ENCODE measurements at regions not wholly inside any gene's neighbourhood (a gene's known extent, or its start where the extent isn't known, plus 50 kb on each side); places are given as distances from the start of the nearest gene placed in this dataset.

GRCh38 chr1:193463326-193463932 lies 277.0 kb upstream of the B3GALT2 start:
- Histone ChIP-seq H3K4me2 (ENCODE audit: insufficient read depth, low read length) (no peak overlapping the region), H3K27ac (ENCODE audit: insufficient read depth, low read depth, low read length) (no peak overlapping the region), H3K9me1 (replicated peaks; ENCODE audit: control insufficient read depth, extremely low read depth, insufficient read depth, low read length) (no peaks in the 10 kb centered on the region), H3K36me3 (ENCODE audit: control insufficient read depth in 2 of 2, extremely low read depth in 1 of 2, insufficient read depth in 2 of 2, low read length in 2 of 2) (no peaks in the 10 kb centered on the region), H3K27me3 (ENCODE audit: control insufficient read depth in 2 of 2, insufficient read depth in 2 of 2, low read length in 2 of 2) (no peaks in the 10 kb centered on the region), H3K9me3 (replicated peaks; ENCODE audit: control insufficient read depth, insufficient read depth, low read length) (no peaks in the 10 kb centered on the region), H3K79me2 (ENCODE audit: control insufficient read depth, insufficient read depth, low read length) (no peaks in the 10 kb centered on the region), H3K4me3 (replicated peaks in 1 of 3; ENCODE audit: insufficient read depth in 1 of 3, low read depth in 1 of 3, low read length in 3 of 3) (no peak overlapping the region), H3K9ac (replicated peaks; ENCODE audit: extremely low read depth, insufficient read depth, low read length) (no peak overlapping the region), H4K20me1 (replicated peaks; ENCODE audit: control insufficient read depth, extremely low read depth, insufficient read depth, low read length) (no peaks in the 10 kb centered on the region), H3K4me1 (ENCODE audit: control insufficient read depth, extremely low read depth, insufficient read depth, low read length) (no peaks in the 10 kb centered on the region), H2AFZ (ENCODE audit: low read depth, low read length) (no peak overlapping the region)
- no TSS peak for BruUV-seq (replicated peaks)
- intact Hi-C loops (cut with micrococcal nuclease) = no loop called here
- no peak for FAIRE-seq
- no peak for DNase-seq (ENCODE audit: low read depth, low spot score)
- TF ChIP-seq JUN (IDR thresholded peaks at IDR 0.05; ENCODE audit: borderline replicate concordance, insufficient read depth, insufficient read length, low read depth) = no peak
- TF ChIP-seq MAX (IDR thresholded peaks at IDR 0.05; ENCODE audit: insufficient read depth, insufficient read length) = no peak
- no peak for TF ChIP-seq FOS (IDR thresholded peaks at IDR 0.05; ENCODE audit: borderline replicate concordance, insufficient read depth, low read length)
- TF ChIP-seq GATA2 (IDR thresholded peaks at IDR 0.05; ENCODE audit: insufficient read depth, insufficient read length, low read depth, low read length) = no peak
- TF ChIP-seq POLR2AphosphoS5 (IDR thresholded peaks at IDR 0.05; ENCODE audit: insufficient read depth, low read depth, low read length) = no peak
- TF ChIP-seq EZH2 (IDR thresholded peaks at IDR 0.05; ENCODE audit: borderline replicate concordance, low read depth, low read length, severe bottlenecking) = no peak
- TF ChIP-seq CTCF (IDR thresholded peaks at IDR 0.05; ENCODE audit: extremely low read depth in 1 of 2, insufficient read depth in 1 of 2, low read depth in 1 of 2, low read length in 2 of 2) = no peak
- TF ChIP-seq POLR2A (IDR thresholded peaks at IDR 0.05; ENCODE audit: low read depth, low read length) = no peak
- TF ChIP-seq MYC (IDR thresholded peaks at IDR 0.05; ENCODE audit: low read depth, low read length) = no peak
- ChIA-PET POLR2A (no interaction called here), CTCF (no interaction called here)
- dilution Hi-C loops (cut with MboI; ENCODE audit: extremely low pct_ligation_motif_present, low sequenced_read_pairs) = no loop called here
